ENCODE measurements at regions not wholly inside any gene's neighbourhood (a gene's known extent, or its start where the extent isn't known, plus 50 kb on each side); places are given as distances from the start of the nearest gene placed in this dataset.
"Not testable (repeated sequence)": the region's sequence is repeated elsewhere in the genome, so short reads cannot be mapped to it uniquely, and the experiment has no call there.

DNA sequence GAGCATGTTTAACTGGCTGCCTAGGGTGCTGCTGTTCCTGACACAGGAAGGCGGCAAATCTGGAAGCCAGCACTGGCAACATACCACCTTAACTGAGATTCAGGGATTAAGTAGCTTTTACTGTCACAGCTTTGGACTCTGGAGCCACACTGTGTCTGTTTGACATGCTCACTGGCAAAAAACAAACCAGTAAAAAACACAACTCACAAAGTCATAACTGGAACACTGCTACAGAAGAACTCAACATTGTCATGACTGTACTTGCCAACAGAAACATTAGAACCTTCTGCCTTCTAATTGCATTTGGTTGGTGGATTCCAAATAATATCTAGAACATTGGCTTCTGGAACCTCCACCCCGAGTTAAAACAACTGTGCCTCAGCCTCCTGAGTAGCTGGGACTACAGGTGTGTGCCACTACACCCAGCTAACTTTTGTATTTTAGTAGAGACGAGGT is 117.6 kb downstream of the TTC6 start:
- no peak for DNase-seq

DNA sequence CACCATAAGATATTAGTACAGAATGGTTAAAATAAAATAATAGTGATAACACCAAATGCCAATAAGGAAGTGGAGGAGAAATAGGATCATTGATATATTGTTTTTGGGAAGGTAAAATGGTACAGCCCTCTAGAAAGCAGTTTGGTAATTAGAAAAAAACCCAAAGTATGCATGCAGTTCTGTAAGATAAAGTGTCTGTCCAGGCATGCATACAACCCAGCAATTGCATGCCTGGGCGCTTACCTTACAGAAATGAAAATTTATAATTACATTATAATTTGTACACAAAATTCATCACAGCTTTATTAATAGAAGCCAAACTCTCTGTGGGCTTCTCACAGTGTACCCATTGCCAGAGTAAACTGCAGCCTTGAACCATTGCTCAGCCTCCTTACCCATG is 124.7 kb downstream of the TTC6 start:
- DNase-seq, result no peak

DNA sequence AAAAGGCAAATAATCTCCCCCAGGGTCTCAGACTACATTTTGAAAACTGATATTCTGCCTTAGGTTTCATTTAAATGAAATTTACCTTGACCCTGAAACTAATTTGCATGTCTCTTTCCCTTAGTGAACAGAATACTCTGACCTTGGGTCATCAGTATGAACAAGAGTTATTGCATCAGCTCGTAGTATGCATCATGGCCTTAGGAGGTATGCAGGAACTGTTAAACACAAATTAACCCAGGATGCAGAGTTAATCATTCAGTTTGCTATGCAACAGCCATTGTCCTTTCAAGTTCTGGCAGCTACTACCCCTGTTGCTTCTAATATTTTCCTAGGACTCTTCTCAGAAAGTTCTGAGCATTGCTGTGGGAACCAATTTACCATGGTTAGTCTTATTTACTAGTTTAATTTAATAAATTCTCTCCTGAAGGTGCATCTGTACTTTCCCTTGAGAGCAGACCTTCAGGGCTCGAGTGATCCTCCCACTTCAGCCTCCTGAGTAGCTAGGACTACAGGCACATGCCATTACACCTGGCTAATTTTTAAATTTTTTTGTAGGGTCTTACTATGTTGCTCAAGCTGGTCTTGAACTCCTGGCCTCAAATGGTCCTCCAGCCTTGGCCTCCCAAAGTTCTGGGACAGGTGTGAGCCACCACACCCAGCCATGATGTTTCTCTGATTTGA is 126.7 kb downstream of the TTC6 start:
- no peak for DNase-seq

DNA sequence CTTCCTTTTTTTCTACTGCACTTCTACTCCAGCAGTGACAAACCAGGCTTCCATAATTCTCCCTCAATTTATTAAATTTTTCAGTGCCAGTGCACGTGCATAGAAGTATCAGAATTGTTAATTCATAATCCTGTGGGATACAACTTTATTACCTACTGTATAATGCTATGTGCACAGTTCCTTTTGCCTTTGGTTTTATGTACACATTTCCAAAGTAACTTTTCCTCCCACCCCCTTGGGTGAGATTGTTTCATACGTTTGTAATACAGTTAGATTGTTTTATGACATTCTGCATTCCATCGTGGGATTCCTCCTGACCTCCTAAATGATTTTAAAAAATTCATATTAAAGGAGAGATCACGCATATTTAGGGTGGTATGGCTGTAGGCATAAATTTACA is 128.1 kb downstream of the TTC6 start:
- no peak for DNase-seq

DNA sequence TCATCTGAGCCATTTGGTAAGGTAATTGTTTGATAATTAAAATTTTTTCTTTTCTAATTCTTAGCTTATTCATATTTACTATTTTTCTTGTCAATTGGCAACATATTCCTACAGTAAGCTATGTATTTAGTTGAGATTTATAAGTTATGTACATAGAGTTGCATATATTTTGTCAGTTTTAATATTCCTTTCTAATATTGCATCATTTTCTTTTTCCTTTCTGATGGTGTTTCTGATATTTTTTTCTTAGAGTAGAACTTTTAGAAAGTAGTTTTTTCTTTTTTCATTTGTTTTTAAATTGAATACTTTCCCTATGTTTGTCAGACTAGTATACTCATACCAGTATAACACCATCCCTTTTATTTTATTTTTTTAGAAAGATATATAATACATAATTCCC is 131.3 kb downstream of the TTC6 start:
- no peak for DNase-seq

DNA sequence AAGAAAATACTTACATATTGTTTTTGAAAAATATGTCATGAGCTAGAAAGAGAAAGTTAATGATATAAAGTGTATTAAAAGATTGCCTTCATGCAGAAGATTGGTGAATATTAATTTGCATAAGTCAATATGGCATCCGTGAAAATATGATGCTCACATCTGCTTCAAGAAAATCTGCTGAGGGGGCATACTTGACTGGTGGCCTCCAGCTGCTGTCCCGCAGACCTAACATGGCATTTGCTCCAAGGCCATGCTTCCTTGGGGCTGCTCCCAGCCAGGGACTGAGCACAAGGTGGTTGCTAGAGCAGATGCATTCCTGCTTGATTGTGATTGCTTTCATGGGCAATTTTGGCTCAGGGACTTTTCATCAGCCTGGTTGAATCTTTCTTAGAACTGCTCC is 133.8 kb downstream of the TTC6 start:
- no peak for DNase-seq

DNA sequence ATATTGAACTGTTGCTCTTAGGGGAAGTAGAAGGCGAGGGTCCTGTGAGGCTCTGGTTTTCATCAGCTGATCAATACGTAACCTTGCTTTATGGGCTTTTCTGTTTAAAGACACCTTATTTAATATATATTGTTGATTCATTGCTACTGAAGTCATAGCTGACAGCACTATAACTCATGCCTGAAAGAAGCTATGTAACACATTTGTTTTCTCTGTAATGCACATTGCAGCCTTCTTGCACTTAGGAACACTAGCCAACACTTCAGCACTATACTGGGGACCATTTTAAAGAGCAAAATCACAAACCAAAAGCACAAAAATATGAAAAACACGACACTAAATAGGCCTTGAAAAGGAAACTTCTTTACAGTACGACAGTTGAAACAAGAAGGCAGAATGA is 135.7 kb downstream of the TTC6 start:
- DNase-seq, result no peak

DNA sequence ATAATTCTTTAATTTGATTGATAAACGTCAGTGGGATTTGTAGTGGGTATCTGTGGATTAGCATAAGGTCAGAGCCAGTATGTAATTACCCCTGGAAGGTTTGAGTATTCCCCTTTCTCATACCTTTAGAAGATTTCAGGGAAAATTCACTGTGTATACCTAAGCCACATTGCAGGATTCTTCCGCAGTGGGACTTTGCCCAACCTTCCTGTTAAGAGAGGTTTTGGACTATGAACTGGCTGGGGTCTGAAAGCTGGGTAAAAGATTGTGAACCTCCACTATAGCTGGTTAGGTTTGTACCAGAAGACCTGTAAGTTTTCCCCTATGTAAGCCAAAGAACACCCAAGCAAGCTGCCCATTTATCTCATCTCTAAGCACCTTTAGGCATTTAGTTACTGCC is 150.2 kb downstream of the TTC6 start:
- DNase-seq, result no peak

DNA sequence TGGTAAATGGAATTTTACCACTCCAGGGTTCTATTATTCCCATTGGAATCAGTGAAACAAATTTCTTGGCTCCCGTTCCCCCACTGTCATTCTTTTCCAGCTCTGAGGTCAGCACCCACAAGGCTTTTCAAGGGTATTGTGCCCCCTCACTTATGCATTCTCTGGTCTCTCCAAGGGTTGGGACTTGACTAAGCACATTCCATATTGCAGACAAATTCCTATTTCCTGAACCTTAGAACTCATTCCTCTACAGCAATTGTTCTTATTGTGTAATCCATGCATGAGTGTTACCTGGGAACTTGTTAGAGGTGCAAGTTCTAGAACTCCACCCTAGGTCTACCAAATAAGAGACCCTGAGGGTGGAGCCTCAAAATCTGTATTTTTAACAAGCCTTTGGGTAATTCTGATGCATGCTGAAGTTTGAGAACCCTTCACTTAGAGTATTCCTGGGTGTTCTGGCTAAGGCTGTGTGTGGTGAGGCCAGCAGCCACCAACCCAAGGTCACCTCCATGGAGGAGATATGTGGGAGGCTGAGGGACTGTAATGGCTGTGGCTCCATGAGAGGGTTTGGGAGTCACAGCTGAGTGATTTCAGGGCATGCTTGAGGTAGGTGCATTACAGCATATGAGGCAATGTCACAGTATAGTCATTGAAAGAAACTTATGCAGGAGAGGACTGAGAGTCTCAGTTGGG is 150.9 kb downstream of the TTC6 start:
- DNase-seq, result no peak

DNA sequence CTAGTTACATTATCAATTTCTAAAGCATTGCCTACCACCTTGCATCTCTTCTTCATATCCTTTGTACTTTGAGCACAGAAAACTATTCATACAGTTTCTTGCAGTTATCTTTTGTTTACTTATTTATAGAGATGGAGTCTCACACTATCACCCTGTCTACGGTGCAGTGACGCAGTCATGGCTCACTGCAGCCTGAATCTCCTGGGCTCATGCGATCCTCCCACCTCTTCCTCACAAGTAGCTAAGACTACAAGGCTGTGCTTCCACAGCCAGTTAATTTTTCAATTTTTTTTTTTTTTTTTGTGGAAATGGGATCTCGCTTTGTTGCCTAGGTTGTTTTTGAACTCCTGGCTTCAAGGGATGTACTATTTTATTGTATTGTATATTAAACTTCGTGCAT is 158.0 kb downstream of the TTC6 start:
- DNase-seq, result no peak

DNA sequence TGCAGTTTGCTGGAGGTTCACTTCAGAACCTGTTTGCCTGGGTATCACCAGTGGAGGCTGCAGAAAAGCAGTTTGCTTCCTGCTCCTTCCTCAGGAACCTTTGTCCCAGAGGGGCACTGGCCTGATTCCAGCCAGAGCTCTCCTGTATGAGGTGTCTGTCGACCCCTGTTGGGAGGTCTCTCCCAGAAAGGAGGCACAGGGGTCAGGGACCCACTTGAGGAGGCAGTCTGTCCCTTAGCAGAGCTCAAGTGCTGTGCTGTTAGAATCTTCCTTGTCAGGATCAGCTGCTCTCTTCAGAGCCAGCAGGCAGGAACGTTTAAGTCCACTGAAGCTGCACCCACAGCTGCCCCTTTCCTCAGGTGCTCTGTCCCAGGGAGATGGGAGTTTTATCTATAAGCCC is 164.8 kb downstream of the TTC6 start:
- DNase-seq, result not testable (repeated sequence)

DNA sequence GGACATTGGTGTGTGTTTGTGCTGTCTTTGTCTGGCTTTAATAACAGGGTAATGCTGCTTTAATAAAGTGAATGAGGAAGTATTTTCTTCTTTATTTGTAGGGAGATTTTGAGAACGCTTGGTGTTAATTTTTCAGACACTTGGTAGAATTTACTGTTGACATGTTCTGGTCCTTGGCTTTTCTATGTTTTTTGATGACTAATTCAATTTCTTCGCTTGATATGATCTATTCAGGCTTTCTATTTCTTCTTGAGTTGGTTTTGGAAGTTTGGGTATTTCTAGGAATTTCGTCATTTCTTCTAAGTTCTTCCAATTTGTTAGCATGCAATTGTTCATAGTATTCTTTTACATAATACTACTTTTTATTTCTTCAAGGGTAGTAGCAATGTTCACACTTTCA is 167.8 kb downstream of the TTC6 start:
- DNase-seq, result no peak

DNA sequence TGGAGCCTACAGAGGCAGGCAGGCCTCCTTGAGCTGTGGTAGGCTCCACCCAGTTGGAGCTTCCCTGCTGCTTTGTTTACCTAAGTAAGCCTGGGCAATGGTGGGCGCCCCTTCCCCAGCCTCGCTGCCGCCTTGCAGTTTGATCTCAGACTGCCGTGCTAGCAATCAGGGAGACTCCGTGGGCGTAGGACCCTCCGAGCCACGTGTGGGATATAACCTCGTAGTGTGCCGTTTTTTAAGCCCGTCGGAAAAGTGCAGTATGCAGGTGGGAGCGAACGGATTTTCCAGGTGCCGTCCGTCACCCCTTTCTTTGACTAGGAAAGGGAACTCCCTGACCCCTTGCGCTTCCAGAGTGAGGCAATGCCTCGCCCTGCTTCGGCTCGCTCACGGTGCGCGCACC is 176.9 kb downstream of the TTC6 start:
- DNase-seq, result not testable (repeated sequence)

DNA sequence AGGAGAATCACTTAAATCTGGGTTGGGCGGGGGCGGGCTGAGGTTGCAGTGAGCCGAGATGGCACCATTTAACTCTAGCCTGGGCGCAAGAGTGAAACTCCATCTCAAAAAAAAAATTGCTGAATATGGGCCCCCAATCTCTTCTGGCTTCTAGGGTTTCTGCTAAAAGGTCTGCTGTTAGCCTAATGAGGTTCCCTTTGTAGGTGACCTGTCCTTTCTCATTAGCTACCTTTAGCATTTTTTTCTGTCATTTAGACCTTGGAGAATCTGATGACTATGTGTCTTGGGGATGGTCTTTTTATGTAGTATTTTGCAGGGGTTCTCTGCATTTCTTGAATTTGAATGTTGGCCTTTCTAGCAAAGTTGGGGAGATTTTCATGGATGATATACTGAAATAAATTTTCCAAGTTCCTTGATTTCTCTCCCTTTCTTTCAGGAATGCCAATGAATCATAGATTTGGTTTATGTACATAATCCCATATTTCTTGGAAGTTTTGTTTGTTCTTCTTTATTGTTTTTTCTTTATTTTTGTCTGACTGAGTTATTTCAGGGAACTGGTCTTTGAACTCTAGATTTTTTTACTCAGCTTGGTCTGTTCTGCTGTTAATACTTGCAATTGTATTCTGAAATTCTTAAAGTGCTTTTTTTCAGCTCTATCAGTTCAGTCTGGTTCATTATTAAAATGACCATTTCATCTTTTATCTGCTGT is 181.5 kb downstream of the TTC6 start:
- DNase-seq, result no peak

DNA sequence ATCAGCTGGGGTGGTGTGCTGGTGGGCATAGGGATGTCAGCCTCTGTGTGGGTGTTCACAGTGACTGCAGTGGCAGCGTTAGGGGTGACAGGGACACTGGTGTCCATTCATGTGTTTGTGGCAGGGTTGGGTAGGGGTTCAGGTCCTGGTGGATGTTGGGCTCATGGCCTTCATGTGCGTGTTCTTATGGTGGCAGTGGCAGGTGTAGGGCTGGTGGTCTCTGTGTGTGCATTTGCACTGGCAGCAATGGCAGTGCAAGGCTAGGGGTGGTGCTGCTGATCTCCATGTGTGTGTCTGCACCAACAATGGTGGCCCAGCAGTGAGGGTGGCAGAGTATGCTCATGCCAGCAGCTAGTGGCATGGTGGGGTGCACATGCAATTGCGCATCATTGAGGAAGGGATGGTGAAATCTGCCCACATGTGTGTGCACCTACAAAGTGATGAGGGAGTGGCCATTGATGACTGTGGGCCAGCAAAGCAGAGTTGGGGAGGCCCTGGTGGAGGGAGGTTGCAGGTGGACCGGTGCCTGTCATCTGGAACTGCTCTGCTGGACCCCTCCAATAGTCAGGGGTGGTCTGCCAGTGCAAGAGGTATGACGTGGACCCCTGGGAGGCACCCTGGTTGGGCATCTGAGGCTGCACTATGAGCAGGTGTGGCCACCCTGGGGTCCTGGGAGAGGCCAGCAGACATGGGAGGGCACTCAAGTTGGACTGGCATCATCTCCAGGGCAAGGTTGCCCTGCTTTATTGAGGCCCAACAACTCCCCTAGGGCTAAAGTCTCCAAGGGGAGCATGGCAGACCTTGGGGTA is 182.9 kb downstream of the TTC6 start:
- DNase-seq, result no peak

DNA sequence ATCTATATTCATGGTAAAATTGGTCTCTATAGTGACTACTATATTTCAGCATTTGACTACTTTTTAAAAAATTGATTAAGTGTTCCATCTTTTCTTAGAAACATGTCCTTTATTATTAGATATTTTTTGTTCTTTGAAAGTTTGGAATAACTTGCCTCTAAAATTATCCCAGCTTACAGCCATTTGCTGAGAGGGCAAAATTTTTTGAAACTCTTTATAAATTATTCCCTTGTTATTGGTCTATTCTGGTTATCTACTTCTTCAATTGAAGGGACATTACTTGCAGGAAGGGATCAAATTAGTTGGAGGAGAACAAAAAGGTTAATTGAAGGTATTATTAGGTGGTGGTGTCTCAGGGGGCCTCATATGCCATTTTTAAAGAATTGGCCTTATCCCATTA is 184.1 kb downstream of the TTC6 start:
- no peak for DNase-seq

DNA sequence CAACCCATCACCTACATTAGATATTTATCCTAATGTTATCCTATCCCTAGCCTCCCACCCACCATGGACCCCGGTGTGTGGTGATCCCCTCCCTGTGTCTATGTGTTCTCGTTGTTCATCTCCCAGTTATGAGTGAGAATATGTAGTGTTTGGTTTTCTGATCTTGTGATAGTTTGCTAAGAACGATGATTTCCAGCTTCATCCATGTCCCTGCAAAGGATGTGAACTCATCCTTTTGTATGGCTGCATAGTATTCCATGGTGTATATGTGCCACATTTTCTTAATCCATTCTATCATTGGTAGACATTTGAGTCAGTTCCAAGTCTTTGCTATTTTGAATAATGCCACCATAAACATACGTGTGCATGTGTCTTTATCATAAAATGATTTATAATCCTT is 185.3 kb downstream of the TTC6 start:
- not testable (repeated sequence) for DNase-seq

DNA sequence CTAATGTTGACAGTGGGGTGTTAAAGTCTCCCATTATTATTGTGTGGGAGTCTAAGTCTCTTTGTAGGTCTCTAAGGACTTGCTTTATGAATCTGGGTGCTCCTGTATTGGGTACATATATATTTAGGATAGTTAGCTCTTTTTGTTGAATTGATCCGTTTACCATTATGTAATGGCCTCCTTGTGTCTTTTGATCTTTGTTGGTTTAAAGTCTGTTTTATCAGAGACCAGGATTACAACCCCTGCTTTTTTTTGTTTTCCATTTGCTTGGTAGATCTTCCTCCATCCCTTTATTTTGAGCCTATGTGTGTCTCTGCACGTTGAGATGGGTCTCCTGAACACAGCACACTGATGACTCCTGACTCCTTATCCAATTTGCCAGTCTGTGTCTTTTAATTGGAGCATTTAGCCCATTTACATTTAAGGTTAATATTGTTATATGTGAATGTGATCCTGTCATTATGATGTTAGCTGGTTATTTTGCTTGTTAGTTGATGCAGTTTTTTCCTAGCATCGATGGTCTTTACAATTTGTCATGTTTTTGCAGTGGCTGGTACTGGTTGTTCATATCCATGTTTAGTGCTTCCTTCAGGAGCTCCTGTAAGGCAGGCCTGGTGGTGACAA is 188.9 kb downstream of the TTC6 start:
- not testable (repeated sequence) for DNase-seq

DNA sequence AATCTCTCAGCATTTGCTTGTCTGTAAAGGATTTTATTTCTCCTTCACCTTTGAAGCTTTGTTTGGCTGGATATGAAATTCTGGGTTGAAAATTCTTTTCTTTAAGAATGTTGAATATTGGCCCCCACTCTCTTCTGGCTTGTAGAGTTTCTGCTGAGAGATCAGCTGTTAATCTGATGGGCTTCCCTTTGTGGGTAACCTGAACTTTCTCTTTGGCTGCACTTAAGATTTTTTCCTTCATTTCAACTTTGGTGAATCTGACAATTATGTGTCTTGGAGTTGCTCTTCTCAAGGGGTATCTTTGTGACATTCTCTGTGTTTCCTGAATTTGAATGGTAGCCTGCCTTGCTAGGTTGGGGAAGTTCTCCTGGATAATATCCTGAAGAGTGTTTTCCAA is 189.4 kb downstream of the TTC6 start:
- not testable (repeated sequence) for DNase-seq

DNA sequence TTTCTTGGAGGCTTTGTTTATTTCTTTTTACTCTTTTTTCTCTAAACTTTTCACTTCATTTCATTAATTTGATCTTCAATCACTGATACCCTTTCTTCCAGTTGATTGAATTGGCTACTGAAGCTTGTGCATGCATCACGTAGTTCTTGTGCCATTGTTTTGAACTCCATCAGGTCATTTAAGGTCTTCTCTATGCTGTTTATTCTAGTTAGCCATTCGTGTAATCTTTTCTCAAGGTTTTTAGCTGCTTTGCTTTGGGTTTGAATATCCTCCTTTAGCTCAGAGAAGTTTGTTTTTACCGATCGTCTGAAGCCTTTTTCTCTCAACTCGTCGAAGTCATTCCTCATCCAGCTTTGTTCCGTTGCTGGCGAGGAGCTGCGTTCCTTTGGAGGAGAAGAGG is 189.9 kb downstream of the TTC6 start:
- not testable (repeated sequence) for DNase-seq

DNA sequence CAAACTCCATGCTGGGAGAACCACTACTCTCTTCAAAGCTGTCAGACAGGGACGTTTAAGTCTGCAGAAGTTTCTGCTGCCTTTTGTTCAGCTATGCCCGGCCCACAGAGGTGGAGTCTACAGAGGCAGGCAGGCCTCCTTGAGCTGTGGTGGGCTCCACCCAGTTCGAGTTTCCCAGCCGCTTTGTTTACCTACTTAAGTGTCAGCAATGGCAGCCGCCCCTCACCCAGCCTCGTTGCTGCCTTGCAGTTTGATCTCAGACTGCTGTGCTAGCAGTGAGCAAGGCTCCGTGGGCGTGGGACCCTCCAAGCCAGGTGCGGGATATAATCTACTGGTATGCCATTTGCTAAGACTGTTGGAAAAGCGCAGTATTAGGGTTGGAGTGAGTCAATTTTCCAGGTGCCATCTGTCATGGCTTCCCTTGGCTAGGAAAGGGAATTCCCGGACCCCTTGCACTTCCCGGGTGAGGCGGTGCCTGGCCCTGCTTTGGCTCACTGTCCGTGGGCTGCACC is 190.7 kb downstream of the TTC6 start:
- DNase-seq, result not testable (repeated sequence)

DNA sequence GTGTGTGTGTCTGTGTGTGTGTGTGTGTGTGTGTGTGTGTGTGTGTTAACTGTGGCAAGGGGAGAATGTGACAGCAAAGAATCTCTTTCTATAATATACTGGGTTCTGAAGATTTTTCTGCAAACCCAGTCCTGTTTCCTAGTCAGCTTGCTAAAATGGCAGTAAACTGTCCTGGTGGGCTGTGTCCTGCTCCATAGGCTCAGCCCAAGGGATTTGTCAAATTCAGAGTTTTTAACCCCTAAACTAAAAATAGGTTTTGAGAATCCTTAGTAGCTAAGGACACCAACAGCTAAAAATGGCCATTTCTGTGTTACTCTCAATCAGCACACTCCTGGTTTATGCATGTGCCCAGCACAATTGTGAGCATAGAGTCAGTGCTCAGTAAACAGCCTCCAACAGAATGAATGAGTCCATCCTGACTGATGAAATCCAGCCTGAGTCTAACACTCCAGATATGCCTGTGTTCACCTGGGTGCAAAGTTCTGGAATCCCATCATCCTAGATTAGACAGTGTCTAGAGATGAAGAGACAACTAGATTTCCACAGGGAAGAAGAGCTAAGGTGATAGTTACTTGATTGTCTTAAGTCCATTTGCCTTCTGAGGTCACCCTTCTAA is 192.6 kb downstream of the TTC6 start:
- DNase-seq, result no peak
